ENCODE measurements at regions not wholly inside any gene's neighbourhood (a gene's known extent, or its start where the extent isn't known, plus 50 kb on each side); places are given as distances from the start of the nearest gene placed in this dataset.

- TF ChIP-seq, protein P1, sequence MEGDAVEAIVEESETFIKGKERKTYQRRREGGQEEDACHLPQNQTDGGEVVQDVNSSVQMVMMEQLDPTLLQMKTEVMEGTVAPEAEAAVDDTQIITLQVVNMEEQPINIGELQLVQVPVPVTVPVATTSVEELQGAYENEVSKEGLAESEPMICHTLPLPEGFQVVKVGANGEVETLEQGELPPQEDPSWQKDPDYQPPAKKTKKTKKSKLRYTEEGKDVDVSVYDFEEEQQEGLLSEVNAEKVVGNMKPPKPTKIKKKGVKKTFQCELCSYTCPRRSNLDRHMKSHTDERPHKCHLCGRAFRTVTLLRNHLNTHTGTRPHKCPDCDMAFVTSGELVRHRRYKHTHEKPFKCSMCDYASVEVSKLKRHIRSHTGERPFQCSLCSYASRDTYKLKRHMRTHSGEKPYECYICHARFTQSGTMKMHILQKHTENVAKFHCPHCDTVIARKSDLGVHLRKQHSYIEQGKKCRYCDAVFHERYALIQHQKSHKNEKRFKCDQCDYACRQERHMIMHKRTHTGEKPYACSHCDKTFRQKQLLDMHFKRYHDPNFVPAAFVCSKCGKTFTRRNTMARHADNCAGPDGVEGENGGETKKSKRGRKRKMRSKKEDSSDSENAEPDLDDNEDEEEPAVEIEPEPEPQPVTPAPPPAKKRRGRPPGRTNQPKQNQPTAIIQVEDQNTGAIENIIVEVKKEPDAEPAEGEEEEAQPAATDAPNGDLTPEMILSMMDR (IDR thresholded peaks at IDR 0.05; ENCODE audit: low read depth, low read length, missing control alignments) = no peak
- no peak overlapping the region for H3K4me3 ChIP-seq (ENCODE audit: low read depth, low read length)
- no peak for DNase-seq (ENCODE audit: low read depth)
- in situ Hi-C loops (cut with HindIII; ENCODE audit: low sequenced_read_pairs) = no loop called here
Measured at GRCh38 chr12:3350432-3350831, 140.6 kb upstream of the PRMT8 start.

- in situ Hi-C loops (cut with HindIII; ENCODE audit: low sequenced_read_pairs) = no loop called here
- H3K4me3 ChIP-seq (ENCODE audit: low read depth, low read length) = no peak overlapping the region
- TF ChIP-seq, protein P1 (IDR thresholded peaks at IDR 0.05; ENCODE audit: low read depth, low read length, missing control alignments) = no peak
- no peak for DNase-seq (ENCODE audit: low read depth)
Measured at GRCh38 chr12:3351731-3352130, 139.3 kb upstream of the PRMT8 start.

DNA sequence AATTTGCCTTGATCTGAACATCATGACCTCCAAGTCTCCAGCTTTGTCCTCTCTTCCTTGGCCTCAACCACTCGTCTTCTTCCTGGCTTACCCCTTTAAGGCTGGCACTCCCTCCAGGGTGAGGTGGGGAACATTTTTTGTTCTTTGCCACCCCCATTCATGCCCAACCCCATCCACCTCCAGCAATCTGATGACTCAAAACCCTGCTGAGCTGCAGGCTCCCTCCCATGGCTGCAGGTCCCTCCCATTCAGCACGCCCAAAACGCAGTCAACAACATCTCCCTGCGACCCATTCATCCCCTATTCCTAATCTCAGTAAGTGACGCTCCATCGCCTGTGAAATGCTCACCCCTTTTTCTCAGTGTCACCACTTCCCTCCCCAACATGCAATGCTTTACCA, 138.8 kb upstream of the PRMT8 start:
- H3K4me3 ChIP-seq (ENCODE audit: low read depth, low read length) = no peak overlapping the region
- TF ChIP-seq, protein P1 (IDR thresholded peaks at IDR 0.05; ENCODE audit: low read depth, low read length, missing control alignments) = no peak
- in situ Hi-C loops (cut with HindIII; ENCODE audit: low sequenced_read_pairs) = no loop called here
- DNase-seq (ENCODE audit: low read depth) = no peak

GRCh38 chr12:3353621-3354020, 137.4 kb upstream of the PRMT8 start:
- in situ Hi-C loops (cut with HindIII; ENCODE audit: low sequenced_read_pairs) = no loop called here
- no peak for DNase-seq (ENCODE audit: low read depth)
- no peak overlapping the region for H3K4me3 ChIP-seq (ENCODE audit: low read depth, low read length)
- TF ChIP-seq, protein P1 (IDR thresholded peaks at IDR 0.05; ENCODE audit: low read depth, low read length, missing control alignments) = no peak

DNA sequence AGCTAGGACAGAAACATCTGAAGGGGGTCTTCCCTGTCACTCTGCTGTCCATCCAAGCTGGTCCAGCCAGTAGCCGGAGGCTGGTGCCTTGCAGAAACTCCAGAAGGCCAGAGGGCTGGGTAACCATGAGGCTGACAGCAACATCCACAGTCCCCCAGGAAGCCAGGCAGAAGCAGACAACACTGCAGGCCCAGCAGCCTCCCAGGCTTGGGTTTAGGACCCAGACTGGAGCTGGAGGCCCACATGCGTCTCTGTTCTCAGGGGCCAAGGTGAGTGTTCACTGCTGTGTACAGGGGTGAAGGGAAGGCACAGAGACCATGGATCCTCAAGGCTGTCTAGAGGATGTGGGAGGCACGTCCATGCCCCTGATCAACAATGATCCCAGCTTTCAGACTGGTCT, 136.4 kb upstream of the PRMT8 start:
- TF ChIP-seq, protein P1 (IDR thresholded peaks at IDR 0.05; ENCODE audit: low read depth, low read length, missing control alignments) = no peak
- DNase-seq (ENCODE audit: low read depth) = no peak
- no peak overlapping the region for H3K4me3 ChIP-seq (ENCODE audit: low read depth, low read length)
- in situ Hi-C loops (cut with HindIII; ENCODE audit: low sequenced_read_pairs) = no loop called here

GRCh38 chr12:3355378-3355900, 135.6 kb upstream of the PRMT8 start:
- in situ Hi-C loops (cut with HindIII; ENCODE audit: low sequenced_read_pairs) = no loop called here
- DNase-seq (ENCODE audit: low read depth) = no peak
- H3K4me3 ChIP-seq (ENCODE audit: low read depth, low read length) = no peak overlapping the region
- TF ChIP-seq, protein P1 (IDR thresholded peaks at IDR 0.05; ENCODE audit: low read depth, low read length, missing control alignments) = no peak

Data from astrocyte of the cerebellum (primary cell).